Hypothalamus (tissue), 51 donors: ENCODE measurements at regions not wholly inside any gene's neighbourhood (a gene's known extent, or its start where the extent isn't known, plus 50 kb on each side); places are given as distances from the start of the nearest gene placed in this dataset.
"Not testable (repeated sequence)": the region's sequence is repeated elsewhere in the genome, so short reads cannot be mapped to it uniquely, and the experiment has no call there.

Source experiments
- DNase-seq, 51 donors: peaks; one replicate each; lab custom pipeline; 2025; lab: John Stamatoyannopoulos, UW

DNA sequence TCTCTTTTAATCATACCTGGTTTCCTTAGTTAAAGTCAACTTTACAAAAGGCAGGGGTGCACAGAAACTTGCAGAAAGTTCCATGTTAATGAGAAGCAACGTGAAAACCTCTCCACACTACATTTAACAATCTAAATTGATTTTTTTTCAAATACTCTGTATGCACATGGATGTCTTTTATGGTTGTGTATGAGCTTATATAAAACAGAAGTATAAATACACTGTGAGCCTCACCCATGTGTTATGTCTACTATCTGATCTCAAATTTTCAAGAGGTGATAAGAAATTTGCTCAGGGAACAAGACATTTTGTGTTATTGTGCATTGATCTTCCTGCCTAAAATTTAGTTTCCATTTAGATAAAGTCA is 617.6 kb downstream of the ADCYAP1 start:
- DNase-seq = no peak

- DNase-seq = no peak
Measured at GRCh38 chr18:1526991-1527390, 622.3 kb downstream of the ADCYAP1 start.

DNA sequence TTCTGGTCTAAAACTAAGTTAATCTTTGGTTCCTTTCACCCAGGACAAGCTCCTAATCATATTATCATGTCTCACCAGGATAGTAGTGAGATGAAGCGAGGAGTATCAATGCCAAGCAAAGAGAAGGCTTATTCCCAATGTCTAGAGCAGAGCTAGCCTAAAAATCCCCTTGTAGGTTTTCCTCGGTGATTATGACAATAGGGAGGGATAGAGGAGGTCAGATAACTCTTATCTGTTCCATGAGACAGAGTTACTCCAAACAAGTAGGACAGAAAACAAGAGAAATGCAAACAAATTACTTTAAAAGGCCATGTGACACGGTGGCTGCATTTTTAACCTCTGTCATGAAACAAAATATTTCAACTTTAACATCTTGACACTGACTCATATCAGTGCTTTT is 623.1 kb downstream of the ADCYAP1 start:
- no peak for DNase-seq

- DNase-seq = no peak
Measured at GRCh38 chr18:1528447-1528846, 623.8 kb downstream of the ADCYAP1 start.

DNA sequence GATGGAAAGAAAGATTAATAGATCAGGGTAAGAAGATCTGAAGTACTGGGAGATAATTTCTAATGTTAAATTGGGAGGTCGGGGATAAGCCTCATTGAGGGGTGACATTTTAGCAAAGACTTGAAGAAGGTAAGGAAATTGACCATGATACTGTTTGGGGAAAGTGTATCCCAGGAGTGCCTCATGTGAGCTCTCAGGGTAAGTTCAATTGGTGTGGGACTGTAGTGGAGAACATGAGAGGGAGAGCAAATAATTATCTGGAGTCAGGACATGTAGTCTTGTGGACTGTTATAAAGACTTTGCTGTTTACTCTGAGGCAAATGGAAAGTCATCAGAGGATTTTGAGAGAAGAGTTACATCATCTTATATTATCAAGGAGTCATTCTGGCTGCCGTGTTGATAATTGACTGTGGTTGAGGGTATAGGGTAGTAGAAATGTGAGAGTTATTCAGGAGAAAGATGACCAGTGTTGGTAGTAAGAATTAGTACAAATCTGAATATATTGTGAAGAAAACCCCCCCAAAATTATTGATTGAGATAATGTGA is 624.4 kb downstream of the ADCYAP1 start:
- no peak for DNase-seq

- no peak for DNase-seq
Measured at GRCh38 chr18:1530650-1531049, 626.0 kb downstream of the ADCYAP1 start.

DNA sequence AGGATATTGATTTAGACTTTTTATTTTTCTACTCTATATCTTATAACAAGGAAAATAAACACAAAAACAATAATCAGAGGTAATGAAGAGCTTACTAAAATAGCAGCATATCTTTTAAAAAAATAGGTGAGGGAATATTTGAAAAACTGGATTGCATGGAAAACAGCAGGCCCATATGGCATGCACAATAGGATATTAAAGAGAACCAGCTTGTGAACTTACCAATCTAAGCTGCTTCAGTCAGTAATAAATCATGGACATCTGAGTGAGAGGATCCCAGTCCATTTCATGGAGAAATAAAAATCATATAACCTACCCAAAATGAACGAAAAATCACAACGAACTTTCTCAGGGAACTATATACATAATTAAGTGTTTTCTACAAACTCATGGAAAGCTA is 634.6 kb downstream of the ADCYAP1 start:
- no peak for DNase-seq

DNA sequence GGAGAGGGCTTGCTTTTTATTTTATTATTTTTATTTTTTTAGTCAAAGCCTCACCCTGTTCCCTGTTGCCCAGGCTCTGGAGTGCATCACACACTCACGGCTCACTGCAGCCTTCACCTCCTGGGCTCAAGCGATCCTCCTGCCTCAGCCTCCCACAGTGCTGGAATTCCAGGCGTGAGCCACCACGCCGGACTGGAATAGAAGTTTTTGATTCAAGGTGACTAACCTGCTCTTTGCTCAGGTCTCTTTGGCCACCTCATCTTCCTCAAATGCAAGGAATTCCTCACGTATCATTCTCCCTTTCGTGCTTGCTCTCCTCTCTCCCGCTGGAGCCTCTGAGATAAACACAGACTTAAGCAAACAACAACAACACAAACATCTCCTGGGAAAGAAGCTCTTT is 636.8 kb downstream of the ADCYAP1 start:
- DNase-seq = no peak

GRCh38 chr18:1542230-1542774 is 637.6 kb downstream of the ADCYAP1 start:
- no peak for DNase-seq

DNA sequence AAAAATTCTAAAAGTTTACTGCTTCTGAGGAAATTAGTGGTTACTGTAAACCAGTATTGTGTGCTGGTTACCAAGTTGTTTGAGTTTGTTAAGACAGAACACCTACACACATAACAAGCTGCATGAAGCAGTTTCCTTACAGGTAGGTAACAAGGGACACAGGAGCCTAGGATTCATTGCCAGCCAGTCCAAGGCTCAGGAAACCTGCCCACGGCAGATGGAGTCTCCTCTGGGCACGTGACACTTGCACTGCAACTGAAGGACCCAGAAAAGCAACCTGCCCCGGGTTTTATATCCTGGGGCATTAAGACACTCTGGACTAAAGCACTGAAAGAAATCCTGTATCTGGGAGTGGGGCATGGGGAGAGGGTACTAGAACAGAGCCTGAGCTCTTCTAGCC is 639.3 kb downstream of the ADCYAP1 start:
- DNase-seq = no peak

DNA sequence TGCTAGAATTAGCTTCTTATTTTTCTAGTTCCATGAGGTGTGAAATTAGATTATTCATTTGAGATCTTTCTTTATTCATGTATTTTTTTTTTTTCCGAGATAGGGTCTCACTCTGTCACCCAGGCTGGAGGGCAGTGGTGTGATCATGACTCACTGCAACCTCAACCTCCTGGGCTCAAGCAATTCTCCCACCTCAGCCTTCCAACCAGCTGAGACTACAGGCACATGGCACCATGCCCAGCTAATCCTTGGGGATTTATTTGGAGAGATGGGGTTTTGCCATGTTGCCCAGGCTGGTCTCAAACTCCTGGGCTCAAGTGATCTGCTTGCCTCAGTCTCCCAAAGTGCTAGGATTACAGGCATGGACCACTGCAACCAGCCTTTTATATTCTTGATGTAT is 653.0 kb downstream of the ADCYAP1 start:
- DNase-seq = not testable (repeated sequence)

- DNase-seq = no peak
Measured at GRCh38 chr18:1559563-1559962, 654.9 kb downstream of the ADCYAP1 start.

DNA sequence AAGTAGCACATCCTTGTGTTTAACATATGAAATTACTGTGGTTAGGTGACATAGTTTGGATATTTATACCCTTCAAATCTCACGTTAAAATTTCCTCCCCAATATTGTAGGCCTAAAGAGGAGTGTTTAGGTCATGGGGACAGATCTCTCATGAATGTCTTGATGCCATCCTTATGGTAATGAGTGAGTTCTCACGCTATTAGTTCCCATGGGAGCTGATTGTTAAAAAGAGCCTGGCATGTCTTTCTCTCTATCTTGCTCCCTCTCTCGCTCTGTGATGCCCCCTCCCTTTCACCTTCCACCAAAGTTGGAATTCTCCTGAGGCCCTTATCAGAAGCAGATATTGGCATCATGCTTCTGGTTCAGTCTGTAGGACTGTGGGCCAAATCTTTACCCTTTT is 660.1 kb downstream of the ADCYAP1 start:
- DNase-seq = no peak

- DNase-seq = no peak
Measured at GRCh38 chr18:1571206-1571605, 666.5 kb downstream of the ADCYAP1 start.

DNA sequence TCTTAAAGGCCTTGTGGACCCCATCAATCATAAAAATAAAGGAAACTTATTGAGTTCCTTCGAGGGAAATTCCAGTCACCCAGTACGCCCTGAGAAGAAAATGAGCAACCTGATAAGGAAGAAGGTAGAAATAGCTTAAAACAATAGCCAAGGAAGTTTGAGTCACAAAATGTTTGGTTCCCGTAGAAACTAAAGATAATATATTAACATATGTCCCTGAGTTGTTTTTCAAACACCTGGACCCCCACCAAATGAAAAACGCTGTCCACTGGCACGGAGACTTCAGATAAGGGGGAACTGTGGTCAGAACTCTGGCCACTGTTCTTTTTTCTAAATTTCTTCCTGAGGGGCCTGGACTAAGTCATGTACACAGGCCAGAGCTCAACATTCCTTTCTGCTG is 669.1 kb downstream of the ADCYAP1 start:
- DNase-seq = no peak

DNA sequence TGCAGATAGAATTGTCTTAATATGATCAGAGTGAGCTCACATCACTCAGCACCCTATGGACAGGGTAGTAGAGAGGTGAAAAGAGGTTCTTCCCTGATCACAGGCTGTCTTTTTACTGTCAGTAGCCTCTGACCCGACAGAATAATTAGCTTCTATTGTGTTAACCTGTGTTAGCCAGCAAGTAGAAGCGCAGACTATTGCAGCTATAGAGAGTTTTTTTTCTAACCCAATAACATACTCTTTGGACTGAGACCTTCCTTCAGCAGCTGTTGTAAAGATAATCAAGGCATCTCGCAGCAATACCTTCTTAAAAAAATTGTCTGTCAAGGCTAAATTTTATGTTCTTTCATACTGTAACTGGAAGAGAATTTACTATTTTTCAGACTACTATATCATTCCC is 670.4 kb downstream of the ADCYAP1 start:
- no peak for DNase-seq

DNA sequence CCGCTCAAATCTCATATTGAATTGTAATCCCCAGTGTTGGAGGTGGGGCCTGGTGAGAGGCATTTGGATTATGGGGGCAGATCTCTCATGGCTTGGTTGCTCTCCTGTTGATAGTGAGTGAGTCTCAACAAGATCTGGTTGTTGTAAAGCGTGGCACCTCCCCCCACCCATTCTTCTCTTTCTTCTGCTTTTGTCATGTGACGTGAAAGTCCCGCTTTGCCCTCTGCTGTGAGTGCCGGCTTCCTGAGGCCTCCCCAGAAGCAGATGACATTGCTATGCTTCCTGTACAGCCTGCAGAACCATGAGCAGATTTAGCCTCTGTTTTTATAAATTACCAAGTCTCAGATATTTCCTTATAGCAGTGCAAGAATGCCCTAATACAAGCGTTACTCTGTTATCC is 673.8 kb downstream of the ADCYAP1 start:
- DNase-seq = no peak

DNA sequence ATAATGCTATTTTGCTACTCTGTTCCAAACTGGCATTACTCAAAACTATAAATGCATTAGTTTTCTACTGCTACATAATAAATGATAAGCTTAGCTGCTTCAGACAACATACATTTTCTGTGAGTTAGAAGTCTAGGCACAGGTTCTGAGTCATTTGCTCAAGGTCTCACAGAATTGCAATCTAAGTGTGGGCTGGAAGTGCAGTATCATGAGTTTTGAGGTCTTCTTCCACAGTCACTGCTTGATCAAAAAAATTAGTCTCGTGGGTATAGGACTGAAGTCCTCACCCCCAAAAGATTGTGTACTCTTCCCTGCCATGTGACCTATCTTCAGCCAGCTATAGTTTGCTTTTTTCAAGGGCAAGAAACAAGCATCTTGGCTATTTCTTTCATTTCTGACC is 676.9 kb downstream of the ADCYAP1 start:
- no peak for DNase-seq

GRCh38 chr18:1585881-1586488 is 681.3 kb downstream of the ADCYAP1 start:
- DNase-seq = no peak

DNA sequence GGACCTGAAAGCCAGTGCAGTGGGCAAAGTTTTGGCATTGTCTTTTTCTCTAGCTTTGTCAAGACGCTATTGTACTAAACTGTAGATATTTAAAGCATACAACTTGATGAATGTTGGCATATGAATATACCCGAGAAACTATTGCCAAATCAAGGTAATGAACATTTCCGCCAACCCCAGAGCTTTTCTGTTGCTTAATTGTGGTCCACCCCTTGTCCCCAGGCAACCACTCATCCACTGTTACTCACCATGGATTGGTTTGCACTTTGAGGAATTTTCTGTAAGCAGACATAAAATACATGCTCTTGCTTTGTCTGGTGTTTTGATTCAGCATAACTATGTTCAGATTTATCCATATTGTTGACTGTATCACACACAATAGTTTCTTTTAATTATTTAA is 688.4 kb downstream of the ADCYAP1 start:
- no peak for DNase-seq

DNA sequence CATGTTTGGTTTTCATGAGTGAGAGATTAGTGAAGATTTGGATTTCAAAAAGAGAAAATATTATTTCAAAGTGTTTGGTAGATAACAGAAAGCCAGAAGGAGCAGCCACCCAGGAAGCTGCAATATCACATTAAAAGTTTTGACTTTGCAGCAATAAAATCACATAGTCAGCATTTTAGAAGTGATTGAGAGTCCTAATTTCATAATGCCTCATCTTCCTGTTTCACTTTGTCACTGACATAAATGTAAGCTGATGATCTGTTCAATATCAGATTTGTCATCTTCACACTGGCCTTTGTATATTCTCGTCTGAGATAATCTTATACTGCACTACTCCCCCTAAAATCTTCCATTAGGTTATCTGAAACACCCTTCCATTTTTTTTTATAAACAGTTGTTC is 690.5 kb downstream of the ADCYAP1 start:
- no peak for DNase-seq

DNA sequence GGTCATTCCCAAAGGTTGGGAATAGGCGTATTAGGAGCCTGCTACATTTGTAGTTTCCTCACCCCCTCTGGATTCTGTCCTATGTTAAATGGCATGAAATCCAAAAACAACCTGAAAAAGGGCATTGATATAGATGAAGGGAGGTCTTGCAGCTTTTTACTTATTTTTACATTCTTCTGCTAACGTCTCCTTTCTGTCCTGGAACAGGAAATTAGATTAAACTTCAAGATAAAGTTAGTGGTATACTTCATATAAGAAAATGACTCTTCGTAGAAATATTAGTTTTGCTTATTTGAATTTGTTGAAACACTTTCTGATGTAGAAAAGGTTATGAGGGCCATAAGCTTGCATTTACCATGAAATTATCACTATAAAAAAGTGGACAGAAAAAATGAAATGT is 694.5 kb downstream of the ADCYAP1 start:
- no peak for DNase-seq

GRCh38 chr18:1604751-1605150 is 700.1 kb downstream of the ADCYAP1 start:
- DNase-seq = no peak
